ENCODE measurements at regions not wholly inside any gene's neighbourhood (a gene's known extent, or its start where the extent isn't known, plus 50 kb on each side); places are given as distances from the start of the nearest gene placed in this dataset.

- DNase-seq (ENCODE audit: low read depth in 2 of 2) = no peak
- TF ChIP-seq, protein P1, sequence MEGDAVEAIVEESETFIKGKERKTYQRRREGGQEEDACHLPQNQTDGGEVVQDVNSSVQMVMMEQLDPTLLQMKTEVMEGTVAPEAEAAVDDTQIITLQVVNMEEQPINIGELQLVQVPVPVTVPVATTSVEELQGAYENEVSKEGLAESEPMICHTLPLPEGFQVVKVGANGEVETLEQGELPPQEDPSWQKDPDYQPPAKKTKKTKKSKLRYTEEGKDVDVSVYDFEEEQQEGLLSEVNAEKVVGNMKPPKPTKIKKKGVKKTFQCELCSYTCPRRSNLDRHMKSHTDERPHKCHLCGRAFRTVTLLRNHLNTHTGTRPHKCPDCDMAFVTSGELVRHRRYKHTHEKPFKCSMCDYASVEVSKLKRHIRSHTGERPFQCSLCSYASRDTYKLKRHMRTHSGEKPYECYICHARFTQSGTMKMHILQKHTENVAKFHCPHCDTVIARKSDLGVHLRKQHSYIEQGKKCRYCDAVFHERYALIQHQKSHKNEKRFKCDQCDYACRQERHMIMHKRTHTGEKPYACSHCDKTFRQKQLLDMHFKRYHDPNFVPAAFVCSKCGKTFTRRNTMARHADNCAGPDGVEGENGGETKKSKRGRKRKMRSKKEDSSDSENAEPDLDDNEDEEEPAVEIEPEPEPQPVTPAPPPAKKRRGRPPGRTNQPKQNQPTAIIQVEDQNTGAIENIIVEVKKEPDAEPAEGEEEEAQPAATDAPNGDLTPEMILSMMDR (IDR thresholded peaks at IDR 0.05; ENCODE audit: low read depth, low read length) = no peak
- H3K4me3 ChIP-seq (replicated peaks in 1 of 2; ENCODE audit: low read depth in 2 of 2, low read length in 2 of 2) = no peak overlapping the region
These were observed 185.4 kb downstream of the DKK2 start for GRCh38 chr4:106850691-106851090.

DNA sequence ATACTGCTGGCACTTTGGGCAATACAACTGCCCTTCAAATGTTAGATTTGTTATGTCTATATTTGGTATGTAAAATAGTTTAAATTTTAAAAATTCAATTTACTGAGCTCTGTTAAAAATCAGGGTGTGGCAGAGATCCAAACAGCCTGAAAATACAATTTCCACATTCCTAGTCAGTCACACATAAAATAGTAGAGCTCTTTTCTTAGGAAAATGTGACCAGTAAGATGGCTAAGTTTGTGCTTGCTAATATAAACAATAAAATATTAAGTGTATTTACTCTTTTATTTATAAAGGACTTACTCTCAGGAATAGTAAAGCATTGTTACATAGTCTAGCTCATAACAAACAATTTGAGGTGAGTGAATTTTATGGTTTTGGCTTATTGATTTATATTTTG is 200.2 kb downstream of the DKK2 start:
- TF ChIP-seq, protein P1 (IDR thresholded peaks at IDR 0.05; ENCODE audit: low read depth, low read length) = no peak
- H3K4me3 ChIP-seq (replicated peaks in 1 of 2; ENCODE audit: low read depth in 2 of 2, low read length in 2 of 2) = no peak overlapping the region
- no peak for DNase-seq (ENCODE audit: low read depth in 2 of 2)

GRCh38 chr4:106830879-106831278 is 205.2 kb downstream of the DKK2 start:
- TF ChIP-seq, protein P1 (IDR thresholded peaks at IDR 0.05; ENCODE audit: low read depth, low read length) = no peak
- no peak overlapping the region for H3K4me3 ChIP-seq (replicated peaks in 1 of 2; ENCODE audit: low read depth in 2 of 2, low read length in 2 of 2)
- DNase-seq (ENCODE audit: low read depth in 2 of 2) = no peak

DNA sequence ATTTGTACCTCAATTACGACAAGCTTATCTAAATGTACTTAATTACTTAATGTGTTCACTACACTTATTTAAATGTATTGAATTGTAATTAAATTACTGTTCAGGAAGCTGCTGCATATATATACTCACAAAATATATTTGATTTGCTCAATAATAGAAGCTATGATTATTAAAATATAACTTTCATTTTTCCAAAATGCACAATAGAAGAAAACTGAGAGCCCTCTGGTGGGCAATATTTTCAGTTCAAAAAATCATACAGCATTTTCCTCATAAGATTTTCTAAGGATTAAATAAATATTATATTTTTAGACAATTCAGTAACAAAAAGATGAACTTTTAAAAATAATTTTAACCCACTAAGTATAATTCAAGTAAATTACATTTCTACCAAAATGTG is 217.3 kb downstream of the DKK2 start:
- H3K4me3 ChIP-seq (replicated peaks in 1 of 2; ENCODE audit: low read depth in 2 of 2, low read length in 2 of 2) = no peak overlapping the region
- TF ChIP-seq, protein P1 (IDR thresholded peaks at IDR 0.05; ENCODE audit: low read depth, low read length) = peak; percentile 26
- peak in 1 of 2 donors; percentile 22 for DNase-seq (ENCODE audit: low read depth in 2 of 2)

- TF ChIP-seq, protein P1 (IDR thresholded peaks at IDR 0.05; ENCODE audit: low read depth, low read length) = no peak
- DNase-seq (ENCODE audit: low read depth in 2 of 2) = peak in 1 of 2 donors; percentile 56
These were observed 219.6 kb downstream of the DKK2 start for GRCh38 chr4:106816496-106816895.

DNA sequence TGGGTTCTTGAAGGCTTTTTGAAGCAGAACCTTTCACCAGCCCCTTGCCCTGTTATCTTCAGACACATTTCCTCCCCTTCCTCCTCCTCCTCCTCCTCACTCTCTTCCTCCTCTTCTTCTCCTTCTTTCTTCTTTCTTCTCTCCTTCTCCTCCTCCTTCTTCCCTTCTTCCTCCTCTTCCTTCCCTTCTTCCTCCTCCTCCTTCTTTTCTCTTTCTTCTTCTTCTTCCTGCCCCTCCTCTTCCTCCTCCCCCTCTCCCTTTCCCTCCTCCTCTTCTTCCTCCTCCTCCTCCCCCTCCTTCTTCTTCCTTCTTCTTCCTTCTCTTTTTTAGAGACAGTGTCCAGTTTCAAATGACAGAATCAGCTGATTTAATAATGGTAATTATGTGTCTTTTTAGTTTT is 226.0 kb downstream of the DKK2 start:
- DNase-seq (ENCODE audit: low read depth in 2 of 2) = no peak
- TF ChIP-seq, protein P1 (IDR thresholded peaks at IDR 0.05; ENCODE audit: low read depth, low read length) = no peak
- H3K4me3 ChIP-seq (replicated peaks in 1 of 2; ENCODE audit: low read depth in 2 of 2, low read length in 2 of 2) = no peak overlapping the region

More at GRCh38 chr4:106816496-106816895, 219.6 kb downstream of the DKK2 start:
- H3K4me3 ChIP-seq (replicated peaks in 1 of 2; ENCODE audit: low read depth in 2 of 2, low read length in 2 of 2) = no peak overlapping the region

GRCh38 chr4:106809076-106809475 is 227.0 kb downstream of the DKK2 start:
- no peak overlapping the region for H3K4me3 ChIP-seq (replicated peaks in 1 of 2; ENCODE audit: low read depth in 2 of 2, low read length in 2 of 2)
- DNase-seq (ENCODE audit: low read depth in 2 of 2) = peak; percentile 21 to 81
- TF ChIP-seq, protein P1 (IDR thresholded peaks at IDR 0.05; ENCODE audit: low read depth, low read length) = peak; percentile 64

Measured in cardiac fibroblast (primary cell).